GM18502 (cell line): ENCODE measurements at regions not wholly inside any gene's neighbourhood (a gene's known extent, or its start where the extent isn't known, plus 50 kb on each side); places are given as distances from the start of the nearest gene placed in this dataset.

ENCODE experiments used
- ATAC-seq: cut with Tn5 transposase; IDR thresholded peaks from one replicate; pipeline ENCODE4 v1.9.1; 2021; ENCODE audit warnings: mild to moderate bottlenecking; ENCODE audit not compliant: unreplicated experiment, poor library complexity

- no peak for ATAC-seq
These were observed 105.0 kb upstream of the ALDH1B1 start for GRCh38 chr9:38287420-38287985.

- ATAC-seq = no peak
These were observed 105.7 kb upstream of the ALDH1B1 start for GRCh38 chr9:38286766-38287165.

- no peak for ATAC-seq
These were observed 106.1 kb upstream of the ALDH1B1 start for GRCh38 chr9:38286357-38286756.

DNA sequence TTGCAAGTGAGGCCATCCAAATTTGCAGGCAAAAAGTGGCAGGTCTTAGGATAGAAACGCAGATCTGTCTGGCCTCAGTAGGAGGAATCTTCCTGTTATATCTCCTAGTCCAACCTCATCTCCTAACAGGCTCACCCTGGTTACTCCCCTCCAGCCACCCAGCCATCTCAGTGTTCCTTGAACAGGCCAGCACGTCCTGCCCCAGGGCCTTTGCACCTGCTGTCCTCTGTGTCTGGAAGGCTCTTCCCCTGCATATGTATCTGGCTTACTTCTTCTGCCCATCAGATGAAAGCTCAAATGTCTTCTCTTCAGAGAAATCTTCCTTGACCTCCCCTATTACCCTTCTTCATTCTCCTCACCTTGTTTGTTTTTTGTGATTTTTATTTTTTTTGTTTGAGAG is 107.3 kb upstream of the ALDH1B1 start:
- no peak for ATAC-seq

- ATAC-seq = no peak
These were observed 107.9 kb upstream of the ALDH1B1 start for GRCh38 chr9:38284588-38285051.

- ATAC-seq = no peak
These were observed 108.4 kb upstream of the ALDH1B1 start for GRCh38 chr9:38284039-38284575.

DNA sequence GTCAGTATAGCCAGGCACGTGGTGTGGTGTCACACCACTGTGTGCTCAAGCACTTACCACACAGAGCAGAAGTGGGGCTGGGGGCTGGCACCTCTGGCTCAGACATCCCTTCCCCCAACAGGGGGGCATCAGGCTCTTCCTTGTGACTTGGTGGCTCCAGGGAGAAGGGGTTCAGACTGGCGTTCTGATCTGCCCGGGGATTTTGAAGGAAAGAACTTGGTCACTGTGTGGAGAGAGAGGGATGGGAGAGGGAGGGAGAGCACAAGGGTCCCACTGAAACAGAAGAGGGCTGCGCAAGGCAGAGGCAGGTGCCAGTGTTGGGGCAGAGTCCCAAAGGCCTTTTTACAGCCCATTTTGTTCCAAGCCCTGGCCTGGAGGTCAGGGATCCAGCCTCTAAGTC is 109.7 kb upstream of the ALDH1B1 start:
- ATAC-seq = no peak

- no peak for ATAC-seq
These were observed 110.6 kb upstream of the ALDH1B1 start for GRCh38 chr9:38281917-38282316.

DNA sequence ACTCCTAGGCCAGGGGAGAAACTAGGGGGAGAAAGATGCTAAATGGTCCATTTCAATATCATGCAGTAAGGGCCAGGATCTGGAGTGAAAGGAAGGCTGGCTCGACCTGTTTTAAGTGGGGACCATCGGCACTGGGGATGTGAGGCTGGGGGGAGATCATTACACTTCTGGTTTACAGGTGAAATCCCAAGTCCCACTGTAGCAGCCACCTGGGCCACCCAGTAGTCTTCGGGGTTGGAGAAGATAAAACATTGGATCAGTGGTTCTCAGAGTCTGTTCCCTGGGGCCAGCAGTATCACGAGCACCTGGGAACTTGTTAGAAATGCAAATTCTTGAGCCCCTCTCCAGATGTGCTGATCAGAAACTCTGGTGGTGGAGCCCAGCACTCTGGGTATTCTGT is 111.3 kb upstream of the ALDH1B1 start:
- ATAC-seq = no peak

GRCh38 chr9:38280251-38280800 is 112.2 kb upstream of the ALDH1B1 start:
- ATAC-seq = no peak

DNA sequence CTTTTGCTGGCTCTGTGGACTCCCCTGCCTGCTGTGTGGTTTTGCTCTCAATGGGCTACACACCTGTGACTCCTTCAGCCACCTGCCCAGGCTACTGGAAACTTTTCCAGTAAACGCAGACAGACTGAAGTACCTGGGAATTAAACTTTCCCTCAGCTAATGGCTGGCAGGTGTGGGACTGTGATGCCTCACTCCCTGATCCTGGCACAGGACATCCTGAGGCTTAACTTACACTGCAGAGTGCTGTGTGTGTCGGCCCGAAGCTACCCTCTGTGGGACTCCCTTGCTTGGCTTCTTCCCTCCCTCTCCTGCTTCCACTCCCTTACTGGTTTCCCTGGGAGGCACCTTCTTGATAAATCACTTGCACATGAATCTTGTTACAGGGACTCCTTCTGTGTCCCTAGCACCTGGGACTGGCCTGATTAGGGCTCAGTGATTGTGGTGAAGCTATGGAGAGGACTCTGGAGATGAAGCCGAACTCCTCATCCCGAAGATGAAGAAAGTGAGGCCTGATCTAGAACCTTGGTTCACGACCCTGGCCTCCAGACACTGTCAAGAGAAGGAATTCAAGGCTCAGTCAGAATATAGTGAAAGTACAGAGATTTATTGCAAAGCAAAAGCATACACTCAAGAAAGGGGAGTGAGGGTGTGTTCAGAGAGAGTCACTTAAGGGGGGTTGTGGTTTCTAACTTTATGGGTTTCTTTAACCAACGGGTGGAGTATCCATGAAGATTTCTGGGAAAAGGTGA is 113.4 kb upstream of the ALDH1B1 start:
- no peak for ATAC-seq

DNA sequence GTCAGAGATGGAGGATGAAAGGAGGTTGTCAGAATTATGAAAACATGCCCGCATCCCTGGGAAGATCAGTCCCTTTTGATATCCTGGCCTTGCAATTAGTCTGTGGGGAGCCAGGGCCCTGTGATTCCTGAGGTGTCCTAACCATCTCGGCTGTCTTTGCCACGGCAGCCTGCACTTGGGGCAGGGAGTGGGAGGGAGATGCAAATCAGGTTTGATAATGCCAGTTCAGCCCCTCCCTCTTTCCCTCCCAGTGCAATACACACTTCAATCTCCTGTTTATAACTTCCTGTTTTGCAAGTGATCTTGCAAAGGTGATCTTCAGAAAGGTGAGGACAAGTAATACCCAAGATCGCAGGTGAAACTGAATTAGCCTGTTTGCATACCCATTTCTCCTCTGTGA is 114.0 kb upstream of the ALDH1B1 start:
- no peak for ATAC-seq

DNA sequence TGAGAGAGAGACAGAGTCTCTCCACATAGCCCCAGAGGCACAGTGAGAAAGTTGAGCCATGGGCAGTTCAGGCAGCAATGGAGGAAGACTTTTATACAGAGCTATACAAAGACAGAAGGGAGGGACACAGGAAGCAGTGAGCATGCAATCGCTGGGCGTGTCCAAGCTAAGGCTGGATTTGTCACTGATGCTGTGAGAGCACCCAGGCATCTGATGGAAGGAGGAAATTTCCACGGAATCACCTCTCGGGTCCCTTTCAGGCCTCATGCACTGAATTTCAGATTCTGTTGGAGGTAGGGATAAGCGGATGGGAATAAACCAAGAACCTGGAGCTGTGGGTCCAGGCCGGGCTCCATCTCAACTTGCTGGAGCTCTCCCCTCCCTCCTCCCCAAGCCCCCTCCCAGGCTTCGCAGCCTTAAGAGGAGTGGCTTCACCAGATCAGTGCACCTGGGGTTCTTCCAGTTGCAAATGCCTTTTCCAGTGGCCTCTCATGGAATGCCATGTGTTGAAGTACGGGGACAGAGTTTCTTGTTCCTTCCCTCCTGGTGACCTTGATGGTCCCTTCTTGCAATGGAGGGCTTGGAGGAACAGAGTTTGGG is 114.8 kb upstream of the ALDH1B1 start:
- ATAC-seq = no peak

GRCh38 chr9:38276771-38277439 is 115.6 kb upstream of the ALDH1B1 start:
- ATAC-seq = no peak

DNA sequence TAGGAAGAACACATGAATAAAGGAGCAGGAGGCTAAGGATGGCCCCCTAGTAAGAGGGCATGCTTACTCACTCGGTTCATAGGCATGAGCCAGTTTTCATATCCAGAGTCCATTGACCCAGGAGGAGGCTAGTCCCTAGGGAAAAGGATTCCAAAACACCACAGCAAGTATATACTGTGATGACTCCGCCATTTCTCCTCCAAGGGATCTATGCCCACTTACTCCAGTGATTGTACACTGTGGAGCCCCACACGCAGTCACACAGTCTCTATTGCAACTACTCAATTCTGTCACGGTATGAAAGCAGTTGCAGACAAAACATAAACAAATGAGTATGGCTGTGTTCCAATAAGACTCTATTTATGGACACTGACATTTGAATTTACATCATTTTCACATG is 117.7 kb upstream of the ALDH1B1 start:
- ATAC-seq = no peak

- no peak for ATAC-seq
These were observed 119.8 kb upstream of the ALDH1B1 start for GRCh38 chr9:38272710-38273109.

DNA sequence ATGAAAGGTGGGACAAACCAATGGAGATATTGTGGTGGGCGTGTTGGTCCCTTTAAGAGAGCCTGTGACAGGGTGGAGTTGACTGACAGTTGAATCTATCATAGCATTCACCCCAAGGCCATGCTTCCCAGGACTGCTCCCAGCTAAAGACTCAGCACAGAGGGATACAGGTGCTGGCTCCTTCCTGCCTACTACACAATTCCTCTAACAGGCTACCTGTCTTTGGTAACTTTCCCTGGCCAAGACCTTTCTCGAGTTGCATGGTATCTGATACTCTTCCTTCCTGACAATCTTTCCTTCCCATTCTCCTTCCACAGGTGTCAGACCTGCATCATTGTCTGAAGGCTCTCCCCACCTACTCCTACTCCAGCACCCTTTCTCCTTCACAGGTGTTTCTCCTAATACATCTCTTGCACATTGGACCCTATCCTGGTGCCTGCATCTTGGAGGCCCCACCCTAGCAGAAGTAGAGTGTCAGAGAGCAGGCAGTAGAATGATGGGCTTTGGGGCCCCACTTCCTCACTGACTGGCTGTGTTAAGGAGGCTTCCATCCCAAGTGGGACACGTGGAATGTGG is 120.7 kb upstream of the ALDH1B1 start:
- no peak for ATAC-seq

DNA sequence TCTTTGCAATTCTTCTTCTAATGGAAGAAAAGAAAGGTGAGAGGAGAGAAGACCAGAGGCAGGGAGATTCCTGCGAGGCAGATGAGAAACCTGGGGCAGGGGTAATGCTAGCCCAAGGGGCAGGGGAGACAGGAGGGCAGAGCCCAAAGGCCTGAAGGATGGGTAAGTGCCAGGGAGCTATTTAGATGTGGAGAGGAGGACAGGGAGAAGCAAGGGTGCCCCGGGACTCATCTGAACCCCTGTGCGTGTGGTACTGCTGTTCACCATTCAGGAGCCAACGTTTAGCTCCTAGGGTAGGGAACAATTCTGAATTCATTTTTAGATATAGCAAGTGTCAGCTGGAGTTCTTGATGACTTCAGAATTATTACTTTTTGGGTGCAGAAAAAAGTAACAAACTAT is 122.7 kb upstream of the ALDH1B1 start:
- ATAC-seq = no peak

DNA sequence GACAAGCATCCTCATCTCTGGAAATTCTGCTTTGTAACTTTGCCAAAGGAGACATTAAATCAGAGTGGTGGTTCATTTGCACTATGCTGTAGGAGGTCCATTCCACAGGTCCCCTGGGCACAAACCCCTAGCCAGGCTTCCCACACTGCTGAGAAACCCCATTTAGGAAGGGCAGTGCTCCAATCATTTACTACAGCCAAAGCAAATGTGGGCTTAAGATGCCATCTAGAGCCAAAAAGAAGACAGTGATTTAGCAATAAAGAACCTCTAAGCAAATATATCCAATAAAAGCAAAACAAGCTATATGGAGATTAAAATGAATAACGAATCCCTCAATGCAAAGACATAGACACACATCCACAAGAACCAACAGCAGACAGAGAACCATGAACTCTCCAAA is 129.0 kb upstream of the ALDH1B1 start:
- no peak for ATAC-seq

- no peak for ATAC-seq
These were observed 132.8 kb upstream of the ALDH1B1 start for GRCh38 chr9:38259519-38260218.
